NCI-H2029 treated with DMSO at 0.1 percent for 48 hours (cell line): ENCODE measurements at regions not wholly inside any gene's neighbourhood (a gene's known extent, or its start where the extent isn't known, plus 50 kb on each side); places are given as distances from the start of the nearest gene placed in this dataset.

Experiments used
- DNase-seq: peaks from one replicate; lab custom pipeline; 2025; lab: John Stamatoyannopoulos, UW

DNA sequence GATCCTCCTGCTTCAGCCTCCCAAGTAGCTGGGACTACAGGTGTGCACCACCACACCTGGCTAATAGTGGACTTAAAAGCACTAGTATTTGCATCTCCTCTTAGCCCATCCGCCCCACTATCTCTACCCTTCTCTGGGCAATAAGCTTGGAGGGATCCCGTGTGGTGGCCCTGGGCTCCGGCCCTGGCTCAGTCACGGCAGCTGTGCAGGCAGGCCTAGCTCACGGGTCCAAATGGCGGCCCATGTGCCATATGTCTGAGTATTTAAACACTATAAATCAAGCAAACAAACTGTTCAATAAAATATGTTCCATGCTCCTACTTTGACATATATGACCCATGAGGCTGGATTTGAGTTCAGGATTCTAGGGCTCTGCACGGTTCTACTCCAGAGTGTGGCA, 118.4 kb downstream of the BANF2 start:
- no peak for DNase-seq

DNA sequence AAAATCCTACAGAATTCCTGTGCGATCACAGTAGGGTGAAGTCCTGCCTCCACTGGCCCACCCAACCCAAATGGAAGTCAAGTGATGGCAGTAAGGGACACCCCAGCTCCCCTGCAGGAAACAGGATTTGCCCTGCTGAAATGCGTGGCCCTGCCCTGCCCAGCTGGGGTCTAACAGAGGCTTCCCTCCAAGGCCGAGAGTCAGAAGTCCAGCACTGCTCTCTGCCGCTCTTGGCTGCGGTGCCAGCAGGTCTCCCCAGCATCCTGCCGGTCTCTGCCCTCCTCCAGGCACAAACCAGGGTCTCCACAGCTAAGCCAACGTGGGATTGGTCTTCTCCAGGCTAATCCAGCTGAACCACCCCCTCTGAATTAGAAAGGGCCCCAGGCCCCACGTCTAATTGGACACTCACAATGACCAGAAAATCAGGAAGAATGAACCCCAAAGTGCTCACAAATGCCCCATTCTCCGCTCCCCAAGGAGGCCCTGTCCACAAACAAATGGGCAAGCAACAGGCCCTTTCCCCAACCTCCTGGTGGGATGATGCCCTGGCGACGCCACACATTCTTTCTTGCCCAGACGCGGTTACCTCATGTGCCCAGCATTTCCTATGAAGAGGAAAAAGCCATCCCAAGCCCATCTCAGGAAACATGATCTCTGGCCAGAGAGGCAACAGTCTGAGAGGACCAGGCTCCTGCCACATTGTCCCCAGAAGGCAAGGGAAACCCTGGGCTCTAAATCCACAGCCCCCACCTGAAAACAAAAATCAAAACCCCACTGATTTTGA, 117.2 kb downstream of the BANF2 start:
- DNase-seq = no peak

GRCh38 chr20:17811628-17811965, 111.8 kb downstream of the BANF2 start:
- DNase-seq = no peak

GRCh38 chr20:17810847-17811627, 111.3 kb downstream of the BANF2 start:
- DNase-seq = no peak

DNA sequence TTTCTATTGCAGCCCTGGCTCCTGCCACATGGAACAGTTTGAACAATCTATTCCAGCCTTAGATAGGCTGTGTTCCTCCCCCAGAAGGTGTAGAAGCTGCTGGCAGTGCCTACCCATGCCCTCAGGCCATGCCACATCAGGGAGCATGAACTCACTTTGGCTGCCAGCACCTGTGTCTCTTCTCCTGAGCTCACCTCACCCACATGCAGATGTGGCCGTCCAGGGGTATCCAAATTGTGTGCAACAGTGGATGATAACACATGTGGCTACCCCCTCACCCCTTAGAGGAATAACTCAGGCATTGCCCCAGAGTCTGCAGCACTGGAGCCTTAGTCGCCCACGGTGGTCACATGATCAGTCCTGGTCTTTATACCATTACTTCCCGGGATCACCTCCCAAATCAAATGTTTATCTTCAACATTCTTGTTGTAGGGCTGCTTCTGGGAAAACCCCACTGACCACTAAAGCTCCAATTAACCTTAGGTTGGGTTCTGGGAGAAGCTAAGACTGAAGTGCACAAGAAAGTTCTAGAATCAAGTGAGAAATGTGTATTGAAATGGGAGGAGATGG, 110.4 kb downstream of the BANF2 start:
- DNase-seq = no peak

DNA sequence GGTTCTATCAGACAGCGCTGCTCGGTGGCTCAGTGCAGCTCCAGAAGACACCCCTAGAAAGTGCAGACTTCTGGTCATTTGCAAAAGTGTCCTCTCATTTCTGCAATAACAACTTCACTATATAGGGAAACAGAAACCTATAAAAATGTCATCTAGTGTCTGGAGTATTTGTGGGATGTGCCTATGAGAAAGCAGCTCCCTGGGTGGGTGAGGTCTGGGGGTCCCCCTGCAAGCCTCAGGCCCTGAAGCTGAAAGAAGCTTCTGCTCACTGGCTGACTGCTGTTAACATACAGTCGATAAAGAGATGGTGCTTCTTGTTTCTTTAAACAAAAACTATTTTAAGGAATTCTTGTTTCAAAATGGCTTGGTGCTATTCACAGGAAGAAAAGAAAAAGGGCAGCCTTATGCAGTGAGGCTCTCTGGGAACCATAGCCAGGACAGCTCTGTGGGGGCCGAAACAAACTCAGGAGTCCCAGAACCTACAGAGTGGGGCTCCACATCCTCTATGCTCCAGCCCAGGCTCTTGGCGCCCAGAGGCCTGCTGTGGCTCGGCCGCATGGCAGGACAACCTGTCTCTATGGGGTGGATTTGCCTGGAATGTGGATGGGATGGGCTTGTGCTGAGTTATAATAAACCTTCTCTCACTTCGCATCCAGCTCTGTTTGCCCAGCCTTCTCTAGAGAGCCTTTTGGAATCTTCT, 109.7 kb downstream of the BANF2 start:
- DNase-seq = no peak

- no peak for DNase-seq
Measured at GRCh38 chr20:17808782-17809181, 109.0 kb downstream of the BANF2 start.

DNA sequence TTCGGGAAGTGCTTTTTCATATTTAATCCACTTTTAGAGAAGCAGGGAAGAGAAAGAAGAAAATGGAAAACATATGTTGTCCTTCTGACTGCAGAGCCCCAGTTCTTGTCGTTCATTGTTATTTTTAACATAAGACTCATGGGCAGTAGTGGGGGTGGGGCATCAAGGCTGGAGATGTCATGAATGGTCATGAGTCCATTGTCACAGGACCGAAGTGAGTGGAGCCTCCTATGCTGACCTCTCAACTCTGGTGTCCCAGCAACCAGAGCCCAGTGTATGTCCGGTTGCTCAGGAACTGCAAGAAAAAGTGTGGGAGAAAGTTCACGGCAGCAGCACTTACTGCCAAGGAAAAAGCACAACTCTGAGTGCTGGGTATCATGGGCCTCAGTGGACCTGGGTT, 108.6 kb downstream of the BANF2 start:
- DNase-seq = no peak

DNA sequence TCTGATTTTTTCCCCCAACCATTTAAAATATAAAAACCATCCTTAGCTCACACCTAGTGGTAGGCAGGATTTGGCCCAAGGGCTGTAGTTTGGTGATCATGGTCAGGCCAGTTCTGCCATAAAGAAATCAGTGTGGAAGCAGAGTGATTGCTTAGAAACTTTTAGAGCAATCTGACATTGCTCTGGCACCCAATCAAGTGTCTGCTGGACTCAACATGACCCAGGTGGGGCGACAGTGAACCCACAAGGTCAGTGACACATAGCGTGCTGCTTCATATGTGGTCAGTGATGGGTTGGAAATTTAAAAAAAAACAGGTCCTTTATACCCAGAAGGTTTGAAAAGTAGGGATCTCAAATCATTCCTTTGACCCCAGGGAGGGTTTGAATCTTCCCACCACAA, 107.9 kb downstream of the BANF2 start:
- DNase-seq = no peak

- DNase-seq = no peak
Measured at GRCh38 chr20:17806739-17807441, 107.1 kb downstream of the BANF2 start.

DNA sequence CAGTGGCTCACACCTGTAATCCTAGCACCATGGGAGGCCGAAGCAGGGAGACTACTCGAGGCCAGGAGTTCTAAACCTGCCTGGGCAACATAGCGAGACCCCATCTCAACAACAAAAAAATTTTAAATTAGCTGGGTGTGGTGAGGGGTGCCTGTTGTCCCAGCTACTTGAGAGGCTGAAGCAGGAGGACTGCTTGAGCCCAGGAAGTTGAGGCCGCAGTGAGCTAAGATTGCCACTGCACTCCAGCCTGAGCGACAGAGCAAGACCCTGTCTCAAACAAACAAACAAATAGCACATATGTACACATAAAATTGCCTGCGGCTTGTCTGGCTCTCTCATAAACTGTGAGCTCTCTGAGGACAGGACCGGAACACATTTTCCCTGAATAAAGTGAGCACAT, 106.3 kb downstream of the BANF2 start:
- no peak for DNase-seq

- DNase-seq = no peak
Measured at GRCh38 chr20:17803765-17804164, 104.0 kb downstream of the BANF2 start.

DNA sequence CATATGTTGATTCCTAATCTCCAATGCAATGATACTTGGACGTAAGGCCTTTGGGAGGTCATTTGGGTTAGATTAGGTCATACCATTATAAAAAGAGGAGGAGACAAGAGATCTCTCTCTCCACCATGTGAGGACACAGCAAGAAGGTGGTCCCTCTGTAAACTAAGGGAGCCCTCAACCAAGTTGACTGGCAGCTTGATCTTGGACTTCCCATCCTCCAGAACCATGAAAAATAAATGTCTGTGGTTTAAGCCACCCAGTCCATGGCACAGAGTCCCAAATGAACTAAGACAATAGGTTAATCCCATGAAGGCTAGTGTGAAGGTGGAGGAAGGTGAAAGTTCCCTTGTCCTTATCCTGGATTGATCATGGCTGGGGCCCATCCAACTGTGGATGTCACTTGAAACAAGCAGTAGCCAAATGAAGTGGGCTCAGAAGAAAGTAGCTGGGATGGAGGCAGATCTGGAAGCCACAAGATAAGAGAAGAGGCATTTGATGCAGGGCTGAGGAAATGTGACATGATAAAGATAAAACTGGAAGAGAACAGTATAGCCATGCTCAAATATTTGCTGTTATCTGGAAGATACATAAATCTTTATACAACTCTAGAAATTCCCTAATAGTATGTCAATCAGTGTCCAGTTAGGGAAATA, 99.9 kb downstream of the BANF2 start:
- DNase-seq = no peak

- no peak for DNase-seq
Measured at GRCh38 chr20:17798601-17799000, 98.8 kb downstream of the BANF2 start.

DNA sequence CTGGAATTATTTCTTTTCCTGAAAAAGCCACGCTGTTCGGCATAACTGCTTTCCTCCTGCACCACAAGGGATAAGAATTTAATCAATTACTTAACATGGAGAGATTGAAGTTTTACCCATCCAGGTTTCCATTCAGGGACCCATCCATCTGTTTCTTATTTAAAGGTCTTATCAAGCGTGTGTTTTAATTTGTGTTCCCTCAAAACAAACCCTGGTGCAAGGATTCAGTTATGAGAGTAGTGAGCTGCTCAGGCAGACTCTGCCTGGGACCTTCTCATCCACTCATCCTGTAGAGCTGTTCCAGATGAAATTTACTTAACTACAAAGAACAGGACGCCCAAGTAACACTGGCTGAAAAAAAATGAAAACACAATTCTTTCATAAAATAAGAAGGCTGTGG, 97.8 kb downstream of the BANF2 start:
- DNase-seq = no peak

DNA sequence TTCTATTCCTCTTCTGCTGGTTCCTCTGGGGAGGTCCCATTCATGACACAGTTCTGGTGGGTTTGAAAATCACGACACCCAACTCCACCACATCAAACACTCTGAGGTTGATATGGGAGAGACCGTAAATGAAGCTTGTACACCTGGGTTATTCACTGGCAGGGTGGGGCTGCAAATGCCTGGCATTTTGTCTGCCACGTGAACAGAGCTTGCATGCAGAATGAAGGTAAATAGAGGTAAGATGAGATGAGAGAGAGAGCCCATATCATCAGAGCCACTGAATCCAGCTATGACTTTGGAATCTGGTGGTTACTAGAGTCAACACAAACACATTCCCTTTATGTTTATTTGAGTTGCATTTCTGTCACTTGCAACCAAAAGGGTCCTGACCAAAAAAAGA, 97.4 kb downstream of the BANF2 start:
- DNase-seq = no peak

DNA sequence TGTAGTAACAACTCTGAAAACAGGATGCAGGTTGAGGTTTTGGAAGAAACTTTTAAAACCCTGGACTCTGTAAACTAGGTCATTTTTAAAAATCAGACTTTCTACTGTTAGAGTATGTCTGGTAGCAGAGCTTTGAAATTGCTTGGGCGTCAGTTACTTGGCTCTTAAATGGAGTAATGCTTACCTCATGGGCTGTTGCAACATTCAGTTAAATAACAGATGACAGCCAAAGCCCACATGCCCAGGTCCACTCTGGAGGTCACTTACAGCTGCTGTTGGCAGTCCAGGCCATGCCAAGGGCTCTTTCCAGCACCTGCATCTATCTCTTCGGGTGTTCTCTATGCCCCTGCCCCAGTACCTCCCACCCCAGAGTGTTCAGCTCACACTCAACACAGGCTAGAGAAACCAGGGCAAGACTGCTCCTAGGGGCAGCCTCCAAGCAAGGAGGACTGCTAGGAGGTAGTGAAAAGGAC, 96.4 kb downstream of the BANF2 start:
- DNase-seq = no peak

GRCh38 chr20:17795501-17796071, 95.8 kb downstream of the BANF2 start:
- DNase-seq = no peak

GRCh38 chr20:17795003-17795402, 95.2 kb downstream of the BANF2 start:
- DNase-seq = no peak

GRCh38 chr20:17794400-17794799, 94.6 kb downstream of the BANF2 start:
- peak; percentile 22 for DNase-seq

DNA sequence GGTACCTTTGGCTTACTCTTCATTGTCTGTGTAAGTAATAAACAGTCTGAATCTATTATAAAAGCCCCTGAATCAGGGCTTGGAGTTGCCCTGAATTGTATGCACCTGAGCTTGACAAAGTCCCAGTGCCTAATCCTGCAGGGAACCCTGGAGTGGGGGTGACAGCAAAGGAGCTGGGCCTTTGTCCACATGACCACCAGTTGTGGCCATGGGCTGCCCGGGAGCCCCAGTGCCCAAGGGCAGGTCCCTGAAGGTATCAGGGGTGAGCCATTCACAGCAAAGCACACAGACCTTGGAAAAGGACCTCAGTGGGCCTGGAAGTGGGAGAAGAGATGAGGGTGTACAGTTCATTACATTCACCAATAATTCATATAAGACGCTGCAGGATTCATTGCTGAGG, 94.2 kb downstream of the BANF2 start:
- no peak for DNase-seq
